Activated T-cell treated with anti-CD3 and anti-CD28 coated beads, Interleukin-2, amount 50 U/mL, for 72 hours (primary cell): ENCODE measurements at regions not wholly inside any gene's neighbourhood (a gene's known extent, or its start where the extent isn't known, plus 50 kb on each side); places are given as distances from the start of the nearest gene placed in this dataset.

ENCODE experiments used
- ATAC-seq, 2 donors: fragments of 150-1000 bp; cut with Tn5 transposase; replicated peaks in 1 of 2; 2 replicates each; pipeline ENCODE4 v1.10.0; 2021; ENCODE audit warnings: moderate library complexity in 2 of 2, mild to moderate bottlenecking in 1 of 2
- DNase-seq, 2 donors: peaks; one replicate each; pipeline ENCODE4 v3.0.0; 2021 to 2022; ENCODE audit warnings: mixed read lengths in 1 of 2
- H3K27ac Mint-ChIP-seq: one replicate; pipeline ENCODE4 v1.8.0; 2022; ENCODE audit warnings: mild to moderate bottlenecking, moderate library complexity, mixed read lengths
- H3K27me3 Mint-ChIP-seq: one replicate; pipeline ENCODE4 v1.8.0; 2022; ENCODE audit warnings: low read depth, mixed read lengths
- H3K36me3 Mint-ChIP-seq, 2 donors: one replicate each; pipeline ENCODE4 v1.8.0; 2022; ENCODE audit warnings: mixed read lengths in 2 of 2, mild to moderate bottlenecking in 1 of 2; ENCODE audit not compliant: insufficient read depth in 2 of 2
- H3K4me1 Mint-ChIP-seq: one replicate; pipeline ENCODE4 v1.8.0; 2022; ENCODE audit warnings: low read depth, mixed read lengths
- H3K4me3 Mint-ChIP-seq, 2 donors: one replicate each; pipeline ENCODE4 v1.8.0; 2022; ENCODE audit warnings: mild to moderate bottlenecking in 2 of 2, mixed read lengths in 2 of 2, moderate library complexity in 2 of 2
- H3K9me3 Mint-ChIP-seq, 2 donors: one replicate each; pipeline ENCODE4 v1.8.0; 2022; ENCODE audit warnings: mixed read lengths in 2 of 2

DNA sequence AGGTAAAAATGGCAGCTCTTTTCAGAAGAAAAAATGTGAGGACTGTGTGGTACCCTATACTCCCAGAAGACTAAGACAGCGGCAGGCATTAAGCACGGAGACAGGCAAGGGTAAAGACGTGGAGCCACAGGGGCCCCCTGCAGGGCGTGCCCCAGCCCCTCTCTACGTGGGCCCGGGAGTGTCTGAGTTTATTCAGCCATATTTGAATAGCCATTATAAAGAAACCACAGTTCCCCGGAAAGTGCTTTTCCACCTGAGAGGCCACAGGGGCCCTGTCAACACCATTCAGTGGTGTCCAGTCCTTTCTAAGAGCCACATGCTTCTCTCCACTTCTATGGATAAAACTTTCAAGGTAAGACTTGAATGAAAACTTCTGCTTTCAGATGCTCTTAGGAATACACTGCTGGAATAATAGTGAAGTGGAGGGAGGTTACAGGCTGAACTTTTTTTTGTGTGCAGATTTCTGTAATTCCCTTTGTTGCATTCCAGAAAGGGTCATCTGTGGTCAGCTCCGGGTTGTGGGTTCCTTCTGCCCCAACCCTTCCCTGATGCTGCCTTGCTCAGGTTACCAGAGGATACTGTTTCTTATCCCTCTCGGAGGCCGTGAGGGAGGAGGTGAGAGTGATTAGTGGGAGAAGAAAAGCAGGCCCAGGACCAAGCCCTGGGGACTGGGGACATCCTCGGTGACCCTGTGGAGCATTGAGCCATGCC lies 58.4 kb downstream of the SLC25A47 start:
- no peaks in the 10 kb centered on the region for H3K36me3 Mint-ChIP-seq
- peaks cover 14% of the 10 kb centered on the region for H3K4me1 Mint-ChIP-seq
- H3K4me3 Mint-ChIP-seq = no peak overlapping the region
- ATAC-seq (no peak), DNase-seq (no peak)
- peaks cover 0 to 2% of the 10 kb centered on the region in 2 donors for H3K9me3 Mint-ChIP-seq
- no peak overlapping the region for H3K27ac Mint-ChIP-seq
- H3K27me3 Mint-ChIP-seq = no peaks in the 10 kb centered on the region

DNA sequence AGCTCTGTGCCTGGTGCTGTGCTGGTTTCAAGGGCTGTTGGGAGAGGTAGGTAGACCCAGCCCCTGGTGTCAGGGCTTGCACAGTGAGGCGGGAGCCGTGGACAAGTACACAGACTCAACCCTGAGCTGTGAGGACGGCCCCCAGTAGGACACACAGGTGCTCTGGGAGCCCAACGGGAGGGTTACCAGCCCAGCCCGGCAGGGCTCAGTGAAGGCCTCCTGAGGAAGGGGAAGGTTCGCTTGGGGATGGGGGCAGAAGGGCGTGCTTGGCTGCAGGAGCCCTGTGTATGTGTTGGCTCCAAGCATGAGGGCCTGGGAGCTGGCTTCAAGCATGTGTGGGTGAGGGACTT lies 58.9 kb downstream of the SLC25A47 start:
- H3K4me1 Mint-ChIP-seq = peaks cover 9% of the 10 kb centered on the region
- H3K27me3 Mint-ChIP-seq = no peaks in the 10 kb centered on the region
- peaks cover 0 to 2% of the 10 kb centered on the region in 2 donors for H3K9me3 Mint-ChIP-seq
- H3K4me3 Mint-ChIP-seq = no peak overlapping the region
- H3K36me3 Mint-ChIP-seq = no peaks in the 10 kb centered on the region
- no peak for ATAC-seq
- no peak for DNase-seq
- H3K27ac Mint-ChIP-seq = no peak overlapping the region

DNA sequence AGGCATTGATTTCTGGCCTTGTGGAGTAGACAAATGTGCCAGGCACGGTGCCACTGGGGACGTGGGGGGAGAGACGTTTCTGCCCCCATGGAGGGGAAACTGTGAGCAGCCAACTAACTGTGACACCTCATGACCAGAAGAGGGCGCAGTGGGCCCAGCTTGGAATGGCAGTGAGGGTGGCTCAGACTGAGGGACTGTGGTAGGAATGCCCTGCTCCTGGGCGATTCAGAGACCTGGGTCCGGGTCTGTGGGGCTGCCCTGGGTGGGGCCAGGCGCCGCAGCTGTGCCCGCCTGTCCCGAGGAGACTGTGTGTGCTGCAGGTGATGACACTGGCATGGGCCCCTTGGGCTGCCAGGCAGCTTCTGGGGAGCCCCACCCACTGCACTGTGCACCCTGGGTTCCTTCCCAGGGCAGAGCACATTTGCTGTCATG lies 60.6 kb downstream of the SLC25A47 start:
- DNase-seq (peak; percentile 63 to 71), ATAC-seq (peak; percentile 87 to 90)
- Mint-ChIP-seq H3K9me3 (no peaks in the 10 kb centered on the region), H3K27ac (no peak overlapping the region), H3K4me1 (peaks cover 10% of the 10 kb centered on the region), H3K36me3 (no peaks in the 10 kb centered on the region), H3K27me3 (no peaks in the 10 kb centered on the region), H3K4me3 (no peak overlapping the region)

DNA sequence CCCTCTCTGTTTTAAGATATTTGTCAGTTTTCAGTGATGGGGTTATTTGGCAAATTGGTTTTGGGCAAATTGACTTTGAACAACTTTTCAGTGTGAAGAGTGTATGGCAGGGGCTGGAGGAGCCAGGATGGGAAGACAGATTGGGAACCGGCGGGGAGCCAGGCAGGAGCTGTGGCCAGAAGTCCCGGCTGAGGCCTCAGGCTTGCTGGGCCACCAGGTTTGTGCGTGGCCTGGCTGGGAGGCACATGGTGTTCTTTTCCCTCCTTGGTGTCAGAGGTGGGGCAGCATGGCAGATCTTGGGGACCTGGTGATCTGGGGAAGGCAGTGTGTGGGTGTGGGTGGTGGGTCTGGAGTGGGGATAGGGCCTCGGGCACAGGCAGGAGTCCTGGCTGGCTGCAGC lies 61.1 kb downstream of the SLC25A47 start:
- H3K9me3 Mint-ChIP-seq = no peaks in the 10 kb centered on the region
- no peak overlapping the region for H3K4me3 Mint-ChIP-seq
- no peaks in the 10 kb centered on the region for H3K27me3 Mint-ChIP-seq
- H3K4me1 Mint-ChIP-seq = peaks cover 10% of the 10 kb centered on the region
- ATAC-seq (no peak), DNase-seq (no peak)
- peak overlapping the region; percentile 80 for H3K27ac Mint-ChIP-seq
- no peaks in the 10 kb centered on the region for H3K36me3 Mint-ChIP-seq

DNA sequence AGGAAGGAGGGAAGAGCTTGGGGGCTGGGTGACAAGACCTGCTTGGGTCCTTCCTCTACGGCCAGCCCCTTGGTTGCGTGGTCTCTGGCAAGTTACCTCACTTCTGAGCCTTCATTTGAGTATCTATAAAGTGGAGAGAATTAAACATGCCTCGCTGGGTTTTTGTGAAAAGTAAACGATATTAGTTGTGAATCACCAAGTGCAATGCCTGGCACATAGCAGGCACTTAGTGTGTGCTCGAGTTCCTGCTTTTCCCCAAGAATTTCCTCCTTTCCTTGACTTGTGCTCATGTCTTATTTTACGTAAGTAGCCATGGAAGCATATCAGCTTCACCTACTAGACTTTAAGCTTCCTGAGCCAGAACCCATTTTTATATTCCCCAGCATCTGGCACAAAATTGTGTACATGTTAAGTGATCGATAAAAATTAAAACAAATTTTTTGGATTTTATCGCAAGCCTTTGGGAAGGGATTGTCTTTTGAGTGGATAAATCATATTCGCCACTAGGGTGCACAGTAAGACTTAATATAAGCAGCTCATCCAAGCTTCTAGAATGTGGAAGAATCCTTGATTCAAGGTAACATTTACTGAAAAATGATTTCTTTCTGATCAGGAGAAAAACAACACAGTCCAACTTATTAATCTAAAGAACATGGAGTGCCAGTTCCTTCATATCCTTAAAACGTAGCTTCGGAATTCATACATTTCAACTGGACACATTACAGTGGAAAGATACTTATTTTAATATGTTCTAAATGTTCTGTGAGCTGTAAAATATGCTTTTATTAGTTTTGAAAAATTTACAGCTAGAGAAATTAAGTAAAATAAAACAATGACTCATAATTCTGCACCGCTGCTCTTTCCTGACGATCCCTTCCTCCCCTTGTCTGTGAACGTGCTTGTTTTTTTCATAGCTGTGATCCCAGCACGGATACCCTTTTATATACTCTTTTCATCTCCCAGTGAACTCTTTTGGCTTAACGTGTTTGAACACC lies 62.0 kb downstream of the SLC25A47 start:
- Mint-ChIP-seq H3K9me3 (no peaks in the 10 kb centered on the region), H3K4me3 (no peak overlapping the region), H3K27me3 (no peaks in the 10 kb centered on the region), H3K27ac (no peak overlapping the region), H3K4me1 (peaks cover 10% of the 10 kb centered on the region), H3K36me3 (no peaks in the 10 kb centered on the region)
- ATAC-seq (no peak), DNase-seq (no peak)

DNA sequence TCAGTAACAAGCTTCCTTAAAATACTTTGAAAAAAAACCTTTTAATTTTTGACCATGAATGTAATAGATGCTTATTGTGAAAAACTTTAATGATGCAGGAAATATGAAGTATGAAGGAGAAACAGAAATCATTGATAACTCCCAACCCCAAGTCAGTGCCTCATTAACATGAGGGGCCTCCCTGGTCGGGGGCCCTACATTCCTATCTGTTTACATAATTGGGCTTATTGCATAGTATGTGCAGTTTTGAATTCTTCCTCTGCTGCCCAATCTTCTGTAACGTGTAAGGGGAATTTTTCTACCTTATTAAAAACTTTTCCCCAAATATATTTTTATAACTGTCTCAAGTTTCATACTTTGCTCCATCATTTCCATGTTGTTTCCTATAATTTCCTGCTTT lies 63.0 kb downstream of the SLC25A47 start:
- DNase-seq = no peak
- Mint-ChIP-seq H3K4me1 (peaks cover 10% of the 10 kb centered on the region), H3K9me3 (no peaks in the 10 kb centered on the region), H3K36me3 (peaks cover 0 to 2% of the 10 kb centered on the region in 2 donors), H3K27ac (no peak overlapping the region), H3K4me3 (no peak overlapping the region), H3K27me3 (no peaks in the 10 kb centered on the region)
- no peak for ATAC-seq

DNA sequence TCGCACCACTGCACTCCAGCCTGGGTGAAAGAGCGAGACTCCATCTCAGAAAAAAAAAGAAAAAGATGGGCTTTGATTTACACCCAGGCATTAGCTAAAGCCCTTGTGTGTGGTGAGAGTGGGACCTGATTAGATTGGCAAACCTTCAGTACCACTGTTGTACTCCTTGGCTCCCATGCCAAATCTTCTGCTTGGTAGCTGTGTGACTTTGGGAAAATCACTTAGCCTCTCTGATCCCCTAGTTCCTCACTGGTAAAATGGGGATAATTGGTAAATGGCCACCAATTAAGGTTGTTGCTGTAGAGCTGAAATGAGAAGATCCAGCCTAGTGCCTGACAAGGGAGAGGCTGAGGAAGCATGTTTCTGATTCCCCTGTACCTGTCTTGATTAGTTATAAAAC lies 63.7 kb downstream of the SLC25A47 start:
- ATAC-seq = no peak
- no peaks in the 10 kb centered on the region for H3K9me3 Mint-ChIP-seq
- no peaks in the 10 kb centered on the region for H3K27me3 Mint-ChIP-seq
- no peak overlapping the region for H3K4me3 Mint-ChIP-seq
- H3K4me1 Mint-ChIP-seq = peaks cover 10% of the 10 kb centered on the region
- H3K36me3 Mint-ChIP-seq = peaks cover 0 to 2% of the 10 kb centered on the region in 2 donors
- H3K27ac Mint-ChIP-seq = no peak overlapping the region
- no peak for DNase-seq

DNA sequence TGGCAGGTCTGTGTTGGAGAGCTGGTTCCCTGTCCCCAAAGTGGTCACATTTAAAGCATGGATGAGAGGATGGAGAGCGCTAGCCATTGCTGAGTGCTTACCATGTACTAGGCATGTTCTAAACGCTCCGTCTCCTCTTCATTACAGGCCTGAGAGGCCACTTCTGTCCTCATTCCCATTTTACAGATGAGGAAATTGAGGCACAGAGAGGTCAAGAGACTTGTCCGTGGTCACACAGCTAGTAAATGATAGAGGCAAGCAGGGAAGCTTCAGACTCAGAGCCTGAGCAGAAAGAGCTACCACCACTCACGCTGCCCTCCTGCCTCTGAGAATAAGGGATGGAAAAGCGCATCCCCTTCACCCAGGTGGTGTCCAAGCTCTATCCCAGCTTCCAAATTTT lies 64.3 kb downstream of the SLC25A47 start:
- Mint-ChIP-seq H3K4me1 (peaks cover 10% of the 10 kb centered on the region), H3K9me3 (no peaks in the 10 kb centered on the region), H3K36me3 (peaks cover 0 to 2% of the 10 kb centered on the region in 2 donors), H3K4me3 (no peak overlapping the region), H3K27ac (no peak overlapping the region), H3K27me3 (no peaks in the 10 kb centered on the region)
- DNase-seq = no peak
- ATAC-seq = no peak

DNA sequence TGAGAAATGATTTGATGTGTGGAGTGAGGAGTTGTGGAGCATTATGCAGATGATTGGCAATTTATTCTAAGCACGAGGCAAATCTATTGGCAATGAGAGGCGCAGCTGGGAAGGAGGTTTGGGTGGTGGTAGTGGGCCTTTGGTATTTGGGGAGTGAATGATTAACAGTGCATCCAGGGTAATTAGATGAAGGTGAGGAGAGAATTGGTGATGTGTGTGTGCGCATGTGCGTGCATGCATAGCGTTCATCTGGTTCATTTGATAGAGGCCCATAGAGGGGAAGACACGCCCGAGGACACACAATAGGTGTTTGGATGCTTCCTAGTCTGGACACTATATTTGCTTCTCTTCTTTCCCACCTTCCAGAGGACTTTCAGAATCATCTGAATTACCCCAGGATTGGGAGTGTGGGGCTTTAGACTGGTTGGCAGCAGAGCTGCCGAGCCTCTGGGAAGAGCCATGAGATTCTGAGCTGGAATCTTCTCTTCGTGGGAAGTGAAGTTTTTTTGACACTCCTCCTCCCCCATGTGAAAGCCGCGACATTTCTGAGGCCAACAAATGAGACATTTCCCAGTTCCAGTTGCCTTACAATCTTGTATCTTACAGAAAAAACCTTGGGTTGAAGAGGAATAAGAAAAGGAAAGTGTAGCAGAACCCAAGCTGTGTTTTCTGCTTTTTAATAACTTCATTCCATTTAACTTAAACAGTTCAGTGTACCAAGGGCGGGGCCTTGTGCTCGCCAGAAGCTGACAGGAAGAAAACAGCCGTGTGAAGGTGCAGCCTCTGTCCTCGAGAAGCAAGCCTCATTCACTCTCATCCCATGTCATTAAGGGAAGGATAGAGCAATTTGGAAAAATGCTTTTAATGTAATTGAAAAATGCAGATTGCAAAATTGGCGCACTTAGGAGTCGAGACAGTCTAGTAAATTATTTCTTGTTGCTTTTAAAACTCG lies 65.2 kb downstream of the SLC25A47 start:
- no peaks in the 10 kb centered on the region for H3K27me3 Mint-ChIP-seq
- H3K9me3 Mint-ChIP-seq = no peaks in the 10 kb centered on the region
- peaks cover 0 to 2% of the 10 kb centered on the region in 2 donors for H3K36me3 Mint-ChIP-seq
- no peak overlapping the region for H3K4me3 Mint-ChIP-seq
- H3K27ac Mint-ChIP-seq = no peak overlapping the region
- DNase-seq = no peak
- no peak for ATAC-seq
- peaks cover 10% of the 10 kb centered on the region for H3K4me1 Mint-ChIP-seq

DNA sequence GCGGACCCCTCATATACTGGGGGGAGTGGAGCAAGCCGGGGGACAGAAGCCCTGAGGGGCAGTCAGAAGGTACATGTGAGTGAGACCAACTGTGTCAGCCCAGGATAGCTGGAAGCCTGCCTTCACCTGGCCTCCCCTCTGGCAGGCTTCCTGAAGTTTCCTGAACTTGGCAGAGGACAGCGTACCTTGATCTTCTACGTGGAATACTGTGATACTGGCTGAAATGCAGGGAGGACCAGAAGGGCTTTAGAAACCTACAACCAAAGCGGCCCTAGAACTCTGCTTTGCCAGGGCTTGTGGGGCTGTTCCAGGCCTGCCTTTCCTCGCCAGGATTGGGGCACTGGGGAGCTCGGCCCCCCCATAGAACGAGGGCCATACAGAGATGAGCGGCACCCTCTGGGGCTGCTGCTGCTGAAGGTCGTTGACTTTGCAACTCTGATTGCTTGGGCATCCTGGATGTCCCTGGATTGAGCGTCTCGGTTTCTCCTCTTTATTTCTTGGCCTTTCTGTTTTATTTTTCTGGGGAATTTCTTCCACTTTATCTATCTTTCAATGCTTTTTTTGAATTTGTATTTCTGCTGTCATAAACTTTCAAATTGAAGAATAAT lies 66.5 kb downstream of the SLC25A47 start:
- Mint-ChIP-seq H3K9me3 (no peaks in the 10 kb centered on the region), H3K27me3 (no peaks in the 10 kb centered on the region), H3K4me3 (no peak overlapping the region), H3K4me1 (peaks cover 10% of the 10 kb centered on the region), H3K36me3 (peaks cover 0 to 2% of the 10 kb centered on the region in 2 donors), H3K27ac (no peak overlapping the region)
- ATAC-seq (no peak), DNase-seq (no peak)

DNA sequence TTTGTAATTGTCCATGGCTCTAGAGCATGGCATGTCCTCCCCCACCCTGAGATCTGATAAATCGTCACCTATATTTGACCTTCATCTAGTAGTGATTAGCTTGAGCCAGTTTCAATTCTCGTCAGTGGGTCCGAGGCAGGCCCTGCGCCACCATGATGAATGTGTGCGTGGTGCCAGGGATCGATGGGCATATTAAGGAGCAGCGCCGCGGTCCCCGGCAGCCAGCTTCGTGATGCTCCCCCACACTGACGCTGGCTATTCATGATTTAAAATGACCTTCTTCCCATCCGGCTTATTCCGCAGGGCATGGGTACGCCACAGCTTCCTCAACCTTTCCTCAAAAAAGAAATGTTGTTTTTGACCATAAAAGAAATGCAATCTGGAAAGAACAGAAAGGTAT lies 68.0 kb downstream of the SLC25A47 start:
- DNase-seq = no peak
- Mint-ChIP-seq H3K9me3 (no peaks in the 10 kb centered on the region), H3K27ac (no peak overlapping the region), H3K27me3 (no peaks in the 10 kb centered on the region), H3K36me3 (peaks cover 0 to 2% of the 10 kb centered on the region in 2 donors), H3K4me3 (no peak overlapping the region), H3K4me1 (peaks cover 10% of the 10 kb centered on the region)
- ATAC-seq = no peak

DNA sequence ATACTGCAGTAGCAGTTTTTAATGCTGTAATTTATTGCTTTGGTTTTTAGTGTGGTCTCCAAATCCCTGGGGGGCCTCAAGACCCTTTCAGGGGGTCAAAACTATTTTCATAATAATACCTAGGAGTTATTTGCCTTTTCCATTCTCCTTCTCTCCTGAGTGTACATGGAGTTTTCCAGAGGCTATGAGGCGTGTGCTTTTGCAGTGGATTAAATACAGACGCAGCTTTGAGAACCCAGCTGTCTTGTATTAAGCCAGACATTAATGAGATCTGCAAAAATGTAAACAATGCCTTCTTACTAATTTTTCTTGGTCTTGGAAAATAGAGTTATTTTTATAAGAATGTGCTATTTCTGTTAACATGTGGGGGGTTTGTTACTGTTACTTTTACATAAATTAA lies 68.6 kb downstream of the SLC25A47 start:
- DNase-seq (no peak), ATAC-seq (no peak)
- H3K27me3 Mint-ChIP-seq = no peaks in the 10 kb centered on the region
- H3K9me3 Mint-ChIP-seq = no peaks in the 10 kb centered on the region
- peaks cover 10% of the 10 kb centered on the region for H3K4me1 Mint-ChIP-seq
- no peak overlapping the region for H3K27ac Mint-ChIP-seq
- H3K36me3 Mint-ChIP-seq = peaks cover 0 to 2% of the 10 kb centered on the region in 2 donors
- no peak overlapping the region for H3K4me3 Mint-ChIP-seq
